ENCODE measurements at regions not wholly inside any gene's neighbourhood (a gene's known extent, or its start where the extent isn't known, plus 50 kb on each side); places are given as distances from the start of the nearest gene placed in this dataset.

- Histone ChIP-seq H4K8ac (ENCODE audit: low read depth, low read length) (no peak overlapping the region), H3K4me3 (ENCODE audit: low read length in 2 of 2) (no peak overlapping the region), H3K23ac (ENCODE audit: low read depth, low read length, poor library complexity) (no peak overlapping the region), H3K14ac (ENCODE audit: low read length) (no peak overlapping the region), H3K36me3 (replicated peaks in 1 of 2; ENCODE audit: control insufficient read depth in 2 of 2, insufficient read depth in 2 of 2, low read length in 2 of 2) (no peaks in the 10 kb centered on the region), H2AK5ac (ENCODE audit: low read depth, low read length) (no peak overlapping the region), H3K9ac (ENCODE audit: low read depth, low read length, poor library complexity) (no peak overlapping the region), H3K27ac (replicated peaks; ENCODE audit: low read length) (no peak overlapping the region), H3K79me1 (ENCODE audit: low read depth, low read length) (no peaks in the 10 kb centered on the region), H4K91ac (ENCODE audit: low read depth, low read length, poor library complexity) (no peak overlapping the region), H2BK15ac (ENCODE audit: low read length) (no peak overlapping the region), H3K9me3 (replicated peaks in 1 of 2; ENCODE audit: control insufficient read depth in 2 of 2, insufficient read depth in 1 of 2, low read depth in 1 of 2, low read length in 2 of 2) (no peaks in the 10 kb centered on the region), H2BK12ac (ENCODE audit: low read length) (no peak overlapping the region), H3K4me2 (ENCODE audit: insufficient read depth, low read length, poor library complexity, severe bottlenecking) (no peak overlapping the region), H3K27me3 (ENCODE audit: control insufficient read depth in 3 of 3, insufficient read depth in 3 of 3, low read depth in 1 of 3, low read length in 3 of 3) (no peaks in the 10 kb centered on the region), H3K4ac (ENCODE audit: low read length) (no peak overlapping the region), H2AFZ (ENCODE audit: low read length) (no peak overlapping the region), H2BK5ac (ENCODE audit: low read length) (no peak overlapping the region), H3K4me1 (ENCODE audit: control insufficient read depth in 2 of 2, insufficient read depth in 1 of 2, low read depth in 1 of 2, low read length in 2 of 2) (peaks cover 0 to 2% of the 10 kb centered on the region in 2 donors), H3K18ac (ENCODE audit: low read length) (no peak overlapping the region), H2BK120ac (ENCODE audit: low read depth, low read length) (no peak overlapping the region)
- no CpG with 5 or more reads among the region's 2 CpGs for WGBS, 2 donors (ENCODE audit: extremely low coverage in 2 of 2, insufficient read length in 2 of 2, insufficient replicate concordance in 1 of 2)
- DNase-seq (ENCODE audit: low spot score): no peak
Observed at GRCh38 chr1:239755107-239755912, 336.4 kb upstream of the FMN2 start.

GRCh38 chr1:239757716-239758115, 334.0 kb upstream of the FMN2 start:
- Histone ChIP-seq H3K14ac (ENCODE audit: low read length) (no peak overlapping the region), H4K8ac (ENCODE audit: low read depth, low read length) (no peak overlapping the region), H2AFZ (ENCODE audit: low read length) (no peak overlapping the region), H3K4me3 (ENCODE audit: low read length in 2 of 2) (no peak overlapping the region), H3K27ac (replicated peaks; ENCODE audit: low read length) (no peak overlapping the region), H3K9ac (ENCODE audit: low read depth, low read length, poor library complexity) (no peak overlapping the region), H4K91ac (ENCODE audit: low read depth, low read length, poor library complexity) (no peak overlapping the region), H3K4me1 (ENCODE audit: control insufficient read depth in 2 of 2, insufficient read depth in 1 of 2, low read depth in 1 of 2, low read length in 2 of 2) (peaks cover 0 to 7% of the 10 kb centered on the region in 2 donors), H2AK5ac (ENCODE audit: low read depth, low read length) (no peak overlapping the region), H2BK12ac (ENCODE audit: low read length) (no peak overlapping the region), H2BK5ac (ENCODE audit: low read length) (no peak overlapping the region), H3K9me3 (replicated peaks in 1 of 2; ENCODE audit: control insufficient read depth in 2 of 2, insufficient read depth in 1 of 2, low read depth in 1 of 2, low read length in 2 of 2) (no peaks in the 10 kb centered on the region), H3K79me1 (ENCODE audit: low read depth, low read length) (no peaks in the 10 kb centered on the region), H3K36me3 (replicated peaks in 1 of 2; ENCODE audit: control insufficient read depth in 2 of 2, insufficient read depth in 2 of 2, low read length in 2 of 2) (no peaks in the 10 kb centered on the region), H3K4ac (ENCODE audit: low read length) (no peak overlapping the region), H3K23ac (ENCODE audit: low read depth, low read length, poor library complexity) (no peak overlapping the region), H2BK120ac (ENCODE audit: low read depth, low read length) (no peak overlapping the region), H3K27me3 (ENCODE audit: control insufficient read depth in 3 of 3, insufficient read depth in 3 of 3, low read depth in 1 of 3, low read length in 3 of 3) (no peaks in the 10 kb centered on the region), H3K18ac (ENCODE audit: low read length) (no peak overlapping the region), H2BK15ac (ENCODE audit: low read length) (no peak overlapping the region), H3K4me2 (ENCODE audit: insufficient read depth, low read length, poor library complexity, severe bottlenecking) (no peak overlapping the region)
- no peak for DNase-seq (ENCODE audit: low spot score)
- no CpG with 5 or more reads among the region's 2 CpGs for WGBS, 2 donors (ENCODE audit: extremely low coverage in 2 of 2, insufficient read length in 2 of 2, insufficient replicate concordance in 1 of 2)

GRCh38 chr1:239758756-239759155, 332.9 kb upstream of the FMN2 start:
- no peaks in the 10 kb centered on the region for H3K79me1 ChIP-seq (ENCODE audit: low read depth, low read length)
- H2BK120ac ChIP-seq (ENCODE audit: low read depth, low read length): no peak overlapping the region
- H2BK5ac ChIP-seq (ENCODE audit: low read length): no peak overlapping the region
- no peak overlapping the region for H3K4me3 ChIP-seq (ENCODE audit: low read length in 2 of 2)
- no peak overlapping the region for H3K4ac ChIP-seq (ENCODE audit: low read length)
- H3K36me3 ChIP-seq (replicated peaks in 1 of 2; ENCODE audit: control insufficient read depth in 2 of 2, insufficient read depth in 2 of 2, low read length in 2 of 2): no peaks in the 10 kb centered on the region
- no peak for DNase-seq (ENCODE audit: low spot score)
- H2AFZ ChIP-seq (ENCODE audit: low read length): no peak overlapping the region
- H3K14ac ChIP-seq (ENCODE audit: low read length): no peak overlapping the region
- H3K27me3 ChIP-seq (ENCODE audit: control insufficient read depth in 3 of 3, insufficient read depth in 3 of 3, low read depth in 1 of 3, low read length in 3 of 3): no peaks in the 10 kb centered on the region
- H3K4me2 ChIP-seq (ENCODE audit: insufficient read depth, low read length, poor library complexity, severe bottlenecking): no peak overlapping the region
- peaks cover 0 to 7% of the 10 kb centered on the region in 2 donors for H3K4me1 ChIP-seq (ENCODE audit: control insufficient read depth in 2 of 2, insufficient read depth in 1 of 2, low read depth in 1 of 2, low read length in 2 of 2)
- H3K23ac ChIP-seq (ENCODE audit: low read depth, low read length, poor library complexity): no peak overlapping the region
- H4K8ac ChIP-seq (ENCODE audit: low read depth, low read length): no peak overlapping the region
- H2BK15ac ChIP-seq (ENCODE audit: low read length): no peak overlapping the region
- H3K9ac ChIP-seq (ENCODE audit: low read depth, low read length, poor library complexity): no peak overlapping the region
- H3K27ac ChIP-seq (replicated peaks; ENCODE audit: low read length): no peak overlapping the region
- no peak overlapping the region for H2BK12ac ChIP-seq (ENCODE audit: low read length)
- no CpG with 5 or more reads among the region's 3 CpGs for WGBS, 2 donors (ENCODE audit: extremely low coverage in 2 of 2, insufficient read length in 2 of 2, insufficient replicate concordance in 1 of 2)
- H3K9me3 ChIP-seq (replicated peaks in 1 of 2; ENCODE audit: control insufficient read depth in 2 of 2, insufficient read depth in 1 of 2, low read depth in 1 of 2, low read length in 2 of 2): no peaks in the 10 kb centered on the region
- H3K18ac ChIP-seq (ENCODE audit: low read length): no peak overlapping the region
- H4K91ac ChIP-seq (ENCODE audit: low read depth, low read length, poor library complexity): no peak overlapping the region
- H2AK5ac ChIP-seq (ENCODE audit: low read depth, low read length): no peak overlapping the region

- H3K9me3 ChIP-seq (replicated peaks in 1 of 2; ENCODE audit: control insufficient read depth in 2 of 2, insufficient read depth in 1 of 2, low read depth in 1 of 2, low read length in 2 of 2): no peaks in the 10 kb centered on the region
- H2BK12ac ChIP-seq (ENCODE audit: low read length): no peak overlapping the region
- no peak for DNase-seq (ENCODE audit: low spot score)
- H3K4me2 ChIP-seq (ENCODE audit: insufficient read depth, low read length, poor library complexity, severe bottlenecking): no peak overlapping the region
- H3K4ac ChIP-seq (ENCODE audit: low read length): no peak overlapping the region
- no peak overlapping the region for H4K91ac ChIP-seq (ENCODE audit: low read depth, low read length, poor library complexity)
- no peak overlapping the region for H2BK15ac ChIP-seq (ENCODE audit: low read length)
- H3K18ac ChIP-seq (ENCODE audit: low read length): no peak overlapping the region
- H3K27me3 ChIP-seq (ENCODE audit: control insufficient read depth in 3 of 3, insufficient read depth in 3 of 3, low read depth in 1 of 3, low read length in 3 of 3): no peaks in the 10 kb centered on the region
- H3K14ac ChIP-seq (ENCODE audit: low read length): no peak overlapping the region
- no peak overlapping the region for H3K27ac ChIP-seq (replicated peaks; ENCODE audit: low read length)
- no peak overlapping the region for H3K4me3 ChIP-seq (ENCODE audit: low read length in 2 of 2)
- H3K4me1 ChIP-seq (ENCODE audit: control insufficient read depth in 2 of 2, insufficient read depth in 1 of 2, low read depth in 1 of 2, low read length in 2 of 2): peaks cover 0 to 11% of the 10 kb centered on the region in 2 donors
- H3K9ac ChIP-seq (ENCODE audit: low read depth, low read length, poor library complexity): no peak overlapping the region
- H4K8ac ChIP-seq (ENCODE audit: low read depth, low read length): no peak overlapping the region
- no peaks in the 10 kb centered on the region for H3K79me1 ChIP-seq (ENCODE audit: low read depth, low read length)
- WGBS, 2 donors (ENCODE audit: extremely low coverage in 2 of 2, insufficient read length in 2 of 2, insufficient replicate concordance in 1 of 2): no CpG with 5 or more reads among the region's 8 CpGs
- no peak overlapping the region for H2AFZ ChIP-seq (ENCODE audit: low read length)
- H3K36me3 ChIP-seq (replicated peaks in 1 of 2; ENCODE audit: control insufficient read depth in 2 of 2, insufficient read depth in 2 of 2, low read length in 2 of 2): no peaks in the 10 kb centered on the region
- H3K23ac ChIP-seq (ENCODE audit: low read depth, low read length, poor library complexity): no peak overlapping the region
- no peak overlapping the region for H2BK5ac ChIP-seq (ENCODE audit: low read length)
- H2BK120ac ChIP-seq (ENCODE audit: low read depth, low read length): no peak overlapping the region
- H2AK5ac ChIP-seq (ENCODE audit: low read depth, low read length): no peak overlapping the region
Observed at GRCh38 chr1:239761509-239761908, 330.2 kb upstream of the FMN2 start.
